Right lobe of liver (tissue), 4 donors: ENCODE measurements at regions not wholly inside any gene's neighbourhood (a gene's known extent, or its start where the extent isn't known, plus 50 kb on each side); places are given as distances from the start of the nearest gene placed in this dataset.

Source experiments
- POLR2A ChIP-seq: fragments of 450-650 bp; IDR thresholded peaks from one replicate; pipeline ENCODE4 v1.6.1; 2017; ENCODE audit warnings: antibody characterized with exemption, mild to moderate bottlenecking
- TF ChIP-seq, protein P1 (sequence below), 4 donors: fragments of 200-600 bp in 3 of 4; fragments of 450-650 bp in 1 of 4; IDR thresholded peaks; one replicate each; pipeline versions ENCODE4 v1.5.1 to v1.8.0; 2016 to 2022; ENCODE audit warnings: antibody characterized with exemption in 4 of 4, mild to moderate bottlenecking in 2 of 4
- donor health status: DM: no; HTN: no; CAD: no.
- donor health status: DM: no; HTN: no; CAD: no.
- donor health status: DM: no; HTN: yes; CAD: no.

DNA sequence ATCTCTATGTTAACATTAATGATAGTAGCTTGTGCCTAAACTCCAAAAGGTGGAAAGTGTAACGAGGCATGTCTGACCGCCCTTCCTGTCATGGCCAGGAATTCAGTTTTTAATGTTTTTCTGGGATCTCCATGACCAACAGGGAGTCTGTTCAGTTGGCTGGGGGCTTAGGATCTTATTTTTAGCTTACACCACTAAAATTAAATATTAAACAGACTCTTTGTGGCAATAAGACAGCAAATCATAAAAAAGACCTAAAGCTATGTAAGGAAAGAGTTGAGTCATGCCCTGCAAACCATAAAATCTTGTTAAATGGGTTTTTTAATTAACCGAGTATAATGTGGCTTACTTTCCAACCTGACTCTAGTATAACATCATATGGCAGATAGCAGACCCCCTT lies 247.8 kb downstream of the DIRAS2 start:
- TF ChIP-seq, protein P1, sequence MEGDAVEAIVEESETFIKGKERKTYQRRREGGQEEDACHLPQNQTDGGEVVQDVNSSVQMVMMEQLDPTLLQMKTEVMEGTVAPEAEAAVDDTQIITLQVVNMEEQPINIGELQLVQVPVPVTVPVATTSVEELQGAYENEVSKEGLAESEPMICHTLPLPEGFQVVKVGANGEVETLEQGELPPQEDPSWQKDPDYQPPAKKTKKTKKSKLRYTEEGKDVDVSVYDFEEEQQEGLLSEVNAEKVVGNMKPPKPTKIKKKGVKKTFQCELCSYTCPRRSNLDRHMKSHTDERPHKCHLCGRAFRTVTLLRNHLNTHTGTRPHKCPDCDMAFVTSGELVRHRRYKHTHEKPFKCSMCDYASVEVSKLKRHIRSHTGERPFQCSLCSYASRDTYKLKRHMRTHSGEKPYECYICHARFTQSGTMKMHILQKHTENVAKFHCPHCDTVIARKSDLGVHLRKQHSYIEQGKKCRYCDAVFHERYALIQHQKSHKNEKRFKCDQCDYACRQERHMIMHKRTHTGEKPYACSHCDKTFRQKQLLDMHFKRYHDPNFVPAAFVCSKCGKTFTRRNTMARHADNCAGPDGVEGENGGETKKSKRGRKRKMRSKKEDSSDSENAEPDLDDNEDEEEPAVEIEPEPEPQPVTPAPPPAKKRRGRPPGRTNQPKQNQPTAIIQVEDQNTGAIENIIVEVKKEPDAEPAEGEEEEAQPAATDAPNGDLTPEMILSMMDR (IDR thresholded peaks at IDR 0.05), result no peak
- no peak for TF ChIP-seq POLR2A
